GM21423 (cell line): ENCODE measurements at regions not wholly inside any gene's neighbourhood (a gene's known extent, or its start where the extent isn't known, plus 50 kb on each side); places are given as distances from the start of the nearest gene placed in this dataset.
A peak's percentile ranks its signal among the peaks of the same experiment; 100 is the strongest.

Experiments used
- ATAC-seq: cut with Tn5 transposase; IDR thresholded peaks from one replicate; pipeline ENCODE4 v1.9.1; 2021; ENCODE audit warnings: mild to moderate bottlenecking, moderate library complexity; ENCODE audit not compliant: unreplicated experiment

- no peak for ATAC-seq
These were observed 813.8 kb upstream of the HTR2C start for GRCh38 chrX:113770071-113770470.

- no peak for ATAC-seq
These were observed 824.5 kb upstream of the HTR2C start for GRCh38 chrX:113759422-113759821.

DNA sequence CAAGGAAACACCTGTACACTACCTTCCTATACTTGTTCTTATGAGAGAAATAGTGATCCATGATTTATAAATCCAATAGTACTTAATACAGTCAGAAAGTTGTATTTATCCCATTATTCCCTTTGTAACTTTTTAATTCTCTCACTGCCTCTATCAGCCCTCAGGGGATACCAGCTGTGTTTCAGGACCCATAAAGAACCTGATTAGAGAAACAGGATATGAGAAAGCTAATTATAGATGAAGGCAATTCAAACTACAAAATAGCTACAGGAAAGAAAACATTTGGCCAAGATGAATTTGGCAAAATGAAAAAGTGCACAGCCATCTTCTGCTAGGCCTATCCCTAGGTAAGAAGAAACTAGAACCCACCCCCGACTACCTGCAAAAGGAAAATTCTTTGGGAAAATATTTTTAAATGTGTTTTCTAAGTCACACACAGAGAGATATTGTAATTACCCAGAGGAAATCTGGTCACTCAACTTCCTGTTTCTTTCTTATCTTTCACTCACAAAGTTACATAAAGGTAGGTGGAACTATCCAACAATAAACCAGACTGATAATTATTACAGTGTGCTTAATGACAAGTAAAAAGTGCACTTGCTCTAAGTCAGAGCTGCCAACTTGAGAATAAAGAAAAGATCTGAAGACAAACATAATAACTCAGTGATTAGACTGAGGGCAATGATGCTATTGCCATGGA is 836.5 kb upstream of the HTR2C start:
- peak; percentile 58 for ATAC-seq

DNA sequence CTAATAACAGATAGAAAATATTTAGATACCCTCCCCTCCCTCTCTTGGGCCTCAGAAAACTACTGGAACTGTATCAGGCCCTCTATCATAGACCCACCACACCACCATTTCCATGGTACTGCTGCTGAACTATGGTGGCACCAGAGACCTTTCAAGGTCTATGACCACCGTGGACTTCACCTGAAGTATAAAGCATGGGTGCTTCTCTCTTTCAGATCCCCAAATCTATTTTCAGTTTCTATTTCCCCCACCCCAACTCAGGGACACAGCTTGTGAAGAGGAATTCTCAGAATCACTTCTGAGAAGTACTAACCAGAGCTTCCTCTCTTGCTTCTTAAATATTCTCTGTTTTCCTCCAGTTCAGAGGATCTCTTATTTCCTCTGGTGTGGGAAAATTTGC is 840.8 kb upstream of the HTR2C start:
- peak; percentile 62 for ATAC-seq

- ATAC-seq: no peak
These were observed 842.1 kb upstream of the HTR2C start for GRCh38 chrX:113741744-113742143.

GRCh38 chrX:113728937-113729336 is 854.9 kb upstream of the HTR2C start:
- no peak for ATAC-seq

- ATAC-seq: no peak
These were observed 857.0 kb upstream of the HTR2C start for GRCh38 chrX:113726898-113727297.

- ATAC-seq: no peak
These were observed 857.4 kb upstream of the HTR2C start for GRCh38 chrX:113726466-113726865.

DNA sequence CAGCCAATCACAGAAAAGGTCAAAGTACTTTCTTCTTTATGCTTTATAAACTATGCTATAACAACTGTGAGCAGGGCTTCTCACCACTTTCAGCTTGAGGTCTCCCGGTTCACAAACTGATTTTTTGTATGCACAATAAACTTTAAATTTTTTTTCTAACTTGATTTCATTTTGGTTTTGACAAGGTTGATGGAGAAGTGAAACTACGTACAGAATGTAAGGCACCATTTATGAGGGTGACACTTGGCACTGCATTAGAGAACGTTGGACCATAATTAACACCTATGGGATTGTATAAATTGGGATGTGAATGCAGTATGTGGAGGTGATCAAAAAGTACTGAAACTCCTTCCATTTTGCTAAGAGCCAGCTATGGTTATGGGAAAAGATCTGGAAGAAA is 857.9 kb upstream of the HTR2C start:
- ATAC-seq: no peak

GRCh38 chrX:113699939-113700338 is 859.3 kb upstream of the AMOT start:
- ATAC-seq: no peak

DNA sequence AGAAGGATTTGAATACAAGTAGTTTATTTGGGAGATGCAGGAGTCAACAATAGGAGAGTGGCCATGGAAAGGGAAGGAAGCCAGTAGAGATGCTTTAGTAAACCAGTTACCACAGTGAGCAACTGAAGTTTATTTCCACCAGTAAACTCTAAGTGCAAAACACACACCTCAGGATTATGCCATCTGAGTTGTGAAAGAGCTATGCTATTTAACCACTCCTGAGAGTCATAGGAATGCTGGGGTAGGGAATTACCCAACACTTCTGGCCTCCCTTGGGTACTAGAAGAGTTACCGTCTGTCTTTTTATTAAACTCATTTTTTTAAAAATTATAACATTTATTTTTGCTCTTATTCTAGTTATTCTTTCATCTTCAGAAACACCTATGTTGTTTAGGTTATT is 834.6 kb upstream of the AMOT start:
- ATAC-seq: no peak

- ATAC-seq: no peak
These were observed 810.7 kb upstream of the AMOT start for GRCh38 chrX:113651306-113651705.

- ATAC-seq: no peak
These were observed 803.8 kb upstream of the AMOT start for GRCh38 chrX:113644426-113644825.

DNA sequence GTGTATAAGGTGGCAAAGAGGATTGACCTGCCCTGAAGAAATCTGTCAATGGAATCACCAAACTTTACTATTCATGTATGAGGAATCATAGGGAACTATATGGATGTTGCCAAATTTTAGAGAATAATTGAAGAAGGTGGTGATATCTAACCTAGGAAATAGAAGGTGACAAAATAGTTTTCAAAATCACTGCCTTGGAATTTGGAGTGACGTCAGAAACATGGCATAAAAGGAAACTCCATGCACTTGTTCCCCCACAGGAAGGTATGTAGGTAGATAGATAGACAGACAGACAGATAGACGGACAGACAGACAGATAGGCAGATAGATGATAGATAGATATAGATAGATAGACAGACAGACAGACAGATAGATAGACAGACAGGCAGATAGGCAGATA is 793.9 kb upstream of the AMOT start:
- ATAC-seq: no peak

- ATAC-seq: no peak
These were observed 788.7 kb upstream of the AMOT start for GRCh38 chrX:113629326-113629725.

GRCh38 chrX:113594123-113594841 is 753.7 kb upstream of the AMOT start:
- no peak for ATAC-seq

DNA sequence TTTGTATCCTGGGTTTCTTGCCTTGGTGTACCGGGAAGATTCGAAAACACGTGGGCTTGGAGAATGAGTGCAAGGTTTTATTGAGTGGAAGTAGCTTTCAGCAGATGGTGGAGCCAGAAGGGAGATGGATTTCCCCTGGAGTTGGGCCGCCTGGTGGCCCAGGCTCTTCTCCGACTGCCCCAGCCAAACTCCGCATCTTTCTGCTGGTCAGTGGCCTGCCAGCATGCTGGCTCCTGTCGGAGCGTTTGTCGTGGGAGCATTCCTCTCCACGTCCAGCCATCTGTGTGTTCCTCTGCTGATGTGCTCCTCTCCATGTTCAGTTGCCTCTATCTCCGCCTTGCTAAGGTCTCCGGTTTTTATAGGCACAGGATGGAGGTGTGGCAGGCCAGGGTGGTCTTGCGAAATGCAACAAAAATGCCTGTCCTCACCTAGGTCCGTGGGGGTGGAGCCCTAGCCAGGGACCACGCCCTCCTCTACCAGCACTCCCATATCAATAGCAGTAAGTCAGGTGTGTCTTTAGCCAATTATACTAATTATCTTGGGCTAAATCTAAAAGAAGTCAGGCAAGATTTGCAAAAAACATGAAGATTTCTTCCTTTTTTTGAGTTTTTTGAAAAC is 745.8 kb upstream of the AMOT start:
- ATAC-seq: no peak

- no peak for ATAC-seq
These were observed 739.9 kb upstream of the AMOT start for GRCh38 chrX:113580486-113580885.

- no peak for ATAC-seq
These were observed 717.9 kb upstream of the AMOT start for GRCh38 chrX:113558576-113558975.

GRCh38 chrX:113551919-113552318 is 711.3 kb upstream of the AMOT start:
- no peak for ATAC-seq

DNA sequence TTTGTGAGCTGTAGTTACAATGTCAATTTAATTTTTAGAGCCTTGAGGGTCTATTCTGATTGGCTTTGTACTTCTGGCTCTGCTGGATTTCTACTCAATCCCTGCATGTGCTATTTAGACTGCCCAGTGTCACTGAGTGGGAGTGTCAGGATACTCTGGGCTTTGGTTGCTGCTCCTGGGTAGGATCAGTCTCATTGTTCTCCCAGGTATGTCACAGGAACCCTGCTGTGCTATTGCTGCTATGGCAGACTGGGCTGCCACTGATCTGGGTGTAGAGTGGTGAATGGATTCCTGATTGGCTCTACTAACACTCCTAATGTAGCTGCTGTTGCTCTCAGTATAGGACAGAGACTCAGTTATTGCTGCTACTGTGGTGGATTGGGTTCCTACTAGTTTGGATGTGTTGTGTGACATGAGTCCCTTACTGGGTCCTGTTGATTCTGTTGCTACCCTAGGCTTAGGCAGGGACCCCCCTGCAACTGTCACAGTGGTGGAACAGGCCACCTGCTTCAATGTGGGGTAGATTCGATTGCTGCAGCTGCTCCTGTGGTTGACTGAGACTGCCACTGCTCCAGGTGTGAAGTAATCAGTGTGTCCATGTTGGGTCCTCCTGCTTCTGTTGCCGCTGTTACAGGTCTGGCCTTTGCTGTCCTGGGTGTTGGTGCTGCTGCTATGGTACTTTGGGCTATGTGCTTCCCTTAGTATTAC is 707.8 kb upstream of the AMOT start:
- ATAC-seq: no peak

DNA sequence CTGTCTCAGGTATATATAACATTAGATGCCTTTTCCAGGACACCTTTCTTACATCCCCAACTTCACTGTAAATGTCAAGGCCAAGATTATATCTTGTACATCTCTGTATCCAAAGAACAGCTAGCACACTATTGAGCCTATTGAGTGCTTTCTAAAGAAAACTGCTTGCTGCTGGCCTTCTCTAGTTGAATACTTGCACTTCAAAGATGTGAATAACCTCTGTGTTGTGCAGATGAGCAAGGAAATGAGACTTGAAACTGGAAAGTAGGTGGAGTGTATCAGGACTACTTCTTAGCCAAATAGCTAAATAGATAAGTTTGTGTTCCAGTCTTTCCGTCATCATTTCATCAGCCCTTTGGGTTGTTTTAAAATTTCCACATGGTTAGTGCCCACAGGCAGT is 704.4 kb upstream of the AMOT start:
- no peak for ATAC-seq
